IMR-90 (cell line): ENCODE measurements at regions not wholly inside any gene's neighbourhood (a gene's known extent, or its start where the extent isn't known, plus 50 kb on each side); places are given as distances from the start of the nearest gene placed in this dataset.

Experiments
- ATAC-seq: fragments of 200-7000 bp; cut with Tn5 transposase; 2 replicates; pipeline ENCODE4 v1.9.1; 2020; ENCODE audit warnings: low read depth, mild to moderate bottlenecking, moderate library complexity
- BruUV-seq: library from RNA; stranded (reverse); fragments of 400-500 nt; replicated peaks from 2 replicates; lab custom pipeline; 2021; lab: Mats Ljungman, UMichigan
- CTCF ChIA-PET: fragments of 300-600 bp; formaldehyde crosslinking; extraction: SDS; loops from one replicate; lab custom pipeline; 2021; ENCODE audit warnings: antibody characterized with exemption; lab: Yijun Ruan, JAX
- POLR2A ChIA-PET: fragments of 300-600 bp; sonication (Branson Sonifier 250); formaldehyde crosslinking; loops from one replicate; lab custom pipeline; 2022; ENCODE audit warnings: antibody characterized with exemption; ENCODE audit not compliant: unreplicated experiment; lab: Charles Lee
- DNase-seq: peaks from one replicate; pipeline ENCODE4 v3.0.0; 2013
- H2AFZ ChIP-seq: replicated peaks from 2 replicates; pipeline ENCODE3; 2013; ENCODE audit warnings: low read length, mild to moderate bottlenecking; ENCODE audit not compliant: poor library complexity
- H2AK5ac ChIP-seq: 2 replicates; pipeline ENCODE4 v1.6.1; 2013; ENCODE audit warnings: low read depth, low read length, inconsistent platforms
- H2AK9ac ChIP-seq: replicated peaks from 2 replicates; pipeline ENCODE3; 2013; ENCODE audit warnings: mild to moderate bottlenecking, low read depth, low read length, moderate library complexity; ENCODE audit not compliant: poor library complexity
- H2BK120ac ChIP-seq: 2 replicates; pipeline ENCODE4 v1.6.1; 2013; ENCODE audit warnings: low read depth, low read length, inconsistent platforms
- H2BK15ac ChIP-seq: 3 replicates; pipeline ENCODE4 v1.6.1; 2013; ENCODE audit warnings: low read depth, low read length, inconsistent platforms
- H2BK20ac ChIP-seq: 2 replicates; pipeline ENCODE4 v1.6.1; 2013; ENCODE audit warnings: low read depth, mild to moderate bottlenecking, inconsistent platforms, low read length, moderate library complexity
- H2BK5ac ChIP-seq: 2 replicates; pipeline ENCODE4 v1.6.1; 2013; ENCODE audit warnings: mild to moderate bottlenecking, low read depth, low read length, inconsistent platforms; ENCODE audit not compliant: poor library complexity, severe bottlenecking
- H3K14ac ChIP-seq: replicated peaks from 2 replicates; pipeline ENCODE4 v1.6.1; 2013; ENCODE audit warnings: low read depth, low read length, inconsistent platforms
- H3K18ac ChIP-seq: 2 replicates; pipeline ENCODE4 v1.6.1; 2013; ENCODE audit warnings: low read depth, low read length, control low read depth
- H3K23ac ChIP-seq: 2 replicates; pipeline ENCODE4 v1.6.1; 2013; ENCODE audit warnings: low read depth, low read length, inconsistent platforms
- H3K27ac ChIP-seq: 2 replicates; pipeline ENCODE4 v1.5.1; 2013; ENCODE audit warnings: mild to moderate bottlenecking, control low read depth, low read length; ENCODE audit not compliant: insufficient read depth
- H3K27me3 ChIP-seq: 2 replicates; pipeline ENCODE4 v1.6.1; 2013; ENCODE audit warnings: low read length; ENCODE audit not compliant: control insufficient read depth, insufficient read depth
- H3K36me3 ChIP-seq: 2 replicates; pipeline ENCODE4 v1.6.1; 2013; ENCODE audit warnings: low read length, mixed read lengths; ENCODE audit not compliant: control insufficient read depth, insufficient read depth
- H3K4ac ChIP-seq: 2 replicates; pipeline ENCODE4 v1.6.1; 2013; ENCODE audit warnings: low read depth, low read length, inconsistent platforms
- H3K4me1 ChIP-seq: 2 replicates; pipeline ENCODE4 v1.6.1; 2013; ENCODE audit warnings: low read length, mixed read lengths; ENCODE audit not compliant: control insufficient read depth, insufficient read depth
- H3K4me2 ChIP-seq: 2 replicates; pipeline ENCODE4 v1.6.1; 2013; ENCODE audit warnings: low read depth, mild to moderate bottlenecking, control low read depth, low read length, moderate library complexity
- H3K4me3 ChIP-seq: 2 replicates; pipeline ENCODE4 v1.5.1; 2013; ENCODE audit warnings: low read depth, mild to moderate bottlenecking, control low read depth, low read length, moderate library complexity; ENCODE audit not compliant: insufficient read depth
- H3K56ac ChIP-seq: 2 replicates; pipeline ENCODE4 v1.6.1; 2013; ENCODE audit warnings: low read length, inconsistent platforms; ENCODE audit not compliant: insufficient read depth; ENCODE audit errors: extremely low read depth
- H3K79me1 ChIP-seq, 2 experiments: 2 replicates each; pipeline ENCODE4 v1.6.1; 2013; ENCODE audit warnings: low read length in 2 of 2, inconsistent platforms in 1 of 2, low read depth in 1 of 2
- H3K9ac ChIP-seq: 2 replicates; pipeline ENCODE4 v1.6.1; 2013; ENCODE audit warnings: low read depth, low read length, control low read depth
- H3K9me1 ChIP-seq: 2 replicates; pipeline ENCODE4 v1.6.1; 2013; ENCODE audit warnings: low read length, inconsistent platforms; ENCODE audit not compliant: insufficient read depth
- H3K9me3 ChIP-seq: 2 replicates; pipeline ENCODE4 v1.6.1; 2013; ENCODE audit warnings: low read length; ENCODE audit not compliant: control insufficient read depth, insufficient read depth
- H4K20me1 ChIP-seq: 2 replicates; pipeline ENCODE4 v1.6.1; 2013; ENCODE audit warnings: low read length, inconsistent platforms; ENCODE audit not compliant: insufficient read depth
- H4K5ac ChIP-seq: 2 replicates; pipeline ENCODE4 v1.6.1; 2013; ENCODE audit warnings: mild to moderate bottlenecking, low read depth, low read length, control low read depth
- H4K8ac ChIP-seq, 2 experiments: 2 replicates each; pipeline ENCODE4 v1.6.1; 2013; ENCODE audit warnings: low read depth in 2 of 2, low read length in 2 of 2, control low read depth in 1 of 2, inconsistent platforms in 1 of 2
- H4K91ac ChIP-seq: 2 replicates; pipeline ENCODE4 v1.6.1; 2013; ENCODE audit warnings: low read depth, low read length, inconsistent platforms; ENCODE audit not compliant: insufficient read depth
- BHLHE40 ChIP-seq: fragments of 150-350 bp; IDR thresholded peaks from 2 replicates; pipeline ENCODE4 v1.6.1; 2016; ENCODE audit warnings: mild to moderate bottlenecking, low read depth, low read length
- CEBPB ChIP-seq: IDR thresholded peaks from 2 replicates; pipeline ENCODE4 v1.6.1; 2012; ENCODE audit warnings: low read depth, low read length, improper control_type of control experiment
- CHD1 ChIP-seq: IDR thresholded peaks from 2 replicates; pipeline ENCODE4 v1.6.1; 2012; ENCODE audit warnings: low read depth, low read length, improper control_type of control experiment
- CTCF ChIP-seq: conservative IDR thresholded peaks from 2 replicates; pipeline ENCODE4 v1.5.1; 2012; ENCODE audit warnings: mild to moderate bottlenecking, low read depth, low read length, improper control_type of control experiment
- FOS ChIP-seq: fragments of 150-350 bp; IDR thresholded peaks from 2 replicates; pipeline ENCODE4 v1.6.1; 2016; ENCODE audit warnings: low read depth, low read length
- MAFK ChIP-seq: IDR thresholded peaks from 2 replicates; pipeline ENCODE4 v1.6.1; 2012; ENCODE audit warnings: low read depth, low read length, improper control_type of control experiment
- MAZ ChIP-seq: IDR thresholded peaks from 2 replicates; pipeline ENCODE4 v1.6.1; 2012; ENCODE audit warnings: low read depth, mild to moderate bottlenecking, low read length, improper control_type of control experiment, moderate library complexity, borderline replicate concordance
- MXI1 ChIP-seq: IDR thresholded peaks from 2 replicates; pipeline ENCODE4 v1.6.1; 2012; ENCODE audit warnings: low read depth, mild to moderate bottlenecking, low read length, moderate library complexity, borderline replicate concordance
- NFE2L2 ChIP-seq: fragments of 150-350 bp; IDR thresholded peaks from 2 replicates; pipeline ENCODE4 v1.6.1; 2016; ENCODE audit warnings: low read depth, mild to moderate bottlenecking, low read length
- POLR2A ChIP-seq: IDR thresholded peaks from 2 replicates; pipeline ENCODE4 v1.6.1; 2012; ENCODE audit warnings: mild to moderate bottlenecking, low read depth, low read length
- RAD21 ChIP-seq: IDR thresholded peaks from 2 replicates; pipeline ENCODE4 v1.6.1; 2012; ENCODE audit warnings: low read length, improper control_type of control experiment
- RCOR1 ChIP-seq: IDR thresholded peaks from 2 replicates; pipeline ENCODE4 v1.6.1; 2012; ENCODE audit warnings: mild to moderate bottlenecking, low read length, improper control_type of control experiment; ENCODE audit not compliant: insufficient replicate concordance
- RFX5 ChIP-seq: IDR thresholded peaks from 2 replicates; pipeline ENCODE4 v1.8.0; 2012; ENCODE audit warnings: low read depth, mild to moderate bottlenecking, low read length, moderate library complexity
- SMC3 ChIP-seq: fragments of 150-350 bp; IDR thresholded peaks from 2 replicates; pipeline ENCODE4 v1.6.1; 2016; ENCODE audit warnings: low read depth, mild to moderate bottlenecking, antibody characterized with exemption, low read length, moderate library complexity
- USF2 ChIP-seq: fragments of 150-350 bp; IDR thresholded peaks from 2 replicates; pipeline ENCODE4 v1.6.1; 2017; ENCODE audit warnings: mild to moderate bottlenecking, antibody characterized with exemption, low read length, low read depth
- WGBS, 2 experiments: methylation state at CpG; one replicate each; pipeline versions ENCODE4 v1.1.5 to v1.1.7; 2013; ENCODE audit warnings: missing lambda C conversion rate in 2 of 2; ENCODE audit not compliant: insufficient read length in 1 of 2; ENCODE audit errors: extremely low coverage in 2 of 2; 5-methylcytosine and 5-hydroxymethylcytosine counted together
- dilution Hi-C: fragments of 300-500 bp; cut with HindIII; formaldehyde crosslinking; loops from one replicate; pipeline ENCODE4 v1.14.3; 2018; ENCODE audit warnings: low sequenced_read_pairs; ENCODE audit not compliant: unreplicated experiment
- in situ Hi-C: fragments of 300-500 bp; cut with MboI; formaldehyde crosslinking; loops from 3 replicates; pipeline ENCODE4 v1.14.3; 2019; ENCODE audit warnings: low sequenced_read_pairs, inconsistent platforms, mixed read lengths
- intact Hi-C: fragments of 100-400 bp; cut with micrococcal nuclease; formaldehyde crosslinking; loops from 2 replicates; pipeline ENCODE4 v1.10.0; 2022
- TF ChIP-seq, protein P1 (sequence below): fragments of 150-350 bp; IDR thresholded peaks from 2 replicates; pipeline ENCODE4 v1.6.1; 2016; ENCODE audit warnings: low read depth, mild to moderate bottlenecking, low read length, moderate library complexity, borderline replicate concordance

GRCh38 chr11:114821621-114822412 is 143.5 kb downstream of the NXPE2 start:
- Histone ChIP-seq H4K8ac (no peak overlapping the region), H3K23ac (no peak overlapping the region), H3K18ac (no peak overlapping the region), H3K9me3 (peaks cover 3% of the 10 kb centered on the region), H3K4me3 (no peak overlapping the region), H2BK20ac (no peak overlapping the region), H3K27ac (no peak overlapping the region), H2AK9ac (no peak overlapping the region), H3K79me1 (no peaks in the 10 kb centered on the region), H3K9me1 (no peaks in the 10 kb centered on the region), H3K14ac (no peak overlapping the region), H2BK120ac (no peak overlapping the region), H4K91ac (no peak overlapping the region), H4K5ac (no peak overlapping the region), H3K4me2 (no peak overlapping the region), H2AFZ (no peak overlapping the region), H3K9ac (no peak overlapping the region), H3K36me3 (no peaks in the 10 kb centered on the region), H3K56ac (no peak overlapping the region), H2BK5ac (no peak overlapping the region), H2AK5ac (no peak overlapping the region), H3K4me1 (no peaks in the 10 kb centered on the region), H2BK15ac (no peak overlapping the region), H3K4ac (no peak overlapping the region), H4K20me1 (no peaks in the 10 kb centered on the region), H3K27me3 (no peaks in the 10 kb centered on the region)
- no CpG with 5 or more reads among the region's 11 CpGs for WGBS, 2 experiments
- in situ Hi-C loops = no loop called here
- ATAC-seq (no peak), DNase-seq (peak; percentile 17)
- dilution Hi-C loops = no loop called here
- intact Hi-C loops = no loop called here
- BruUV-seq = no TSS peak
- POLR2A ChIA-PET = no interaction called here
- TF ChIP-seq CHD1 = no peak
- no peak for TF ChIP-seq BHLHE40
- TF ChIP-seq MXI1 = no peak
- TF ChIP-seq NFE2L2 = no peak
- TF ChIP-seq USF2 = no peak
- TF ChIP-seq MAZ = no peak
- TF ChIP-seq RFX5 = no peak
- no peak for TF ChIP-seq RCOR1
- TF ChIP-seq SMC3 = no peak
- no peak for TF ChIP-seq CEBPB
- no peak for TF ChIP-seq CTCF
- no peak for TF ChIP-seq MAFK
- no peak for TF ChIP-seq FOS
- TF ChIP-seq, protein P1, sequence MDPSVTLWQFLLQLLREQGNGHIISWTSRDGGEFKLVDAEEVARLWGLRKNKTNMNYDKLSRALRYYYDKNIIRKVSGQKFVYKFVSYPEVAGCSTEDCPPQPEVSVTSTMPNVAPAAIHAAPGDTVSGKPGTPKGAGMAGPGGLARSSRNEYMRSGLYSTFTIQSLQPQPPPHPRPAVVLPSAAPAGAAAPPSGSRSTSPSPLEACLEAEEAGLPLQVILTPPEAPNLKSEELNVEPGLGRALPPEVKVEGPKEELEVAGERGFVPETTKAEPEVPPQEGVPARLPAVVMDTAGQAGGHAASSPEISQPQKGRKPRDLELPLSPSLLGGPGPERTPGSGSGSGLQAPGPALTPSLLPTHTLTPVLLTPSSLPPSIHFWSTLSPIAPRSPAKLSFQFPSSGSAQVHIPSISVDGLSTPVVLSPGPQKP = no peak
- TF ChIP-seq POLR2A = no peak
- no peak for TF ChIP-seq RAD21
- CTCF ChIA-PET = no interaction called here
